RWPE2 (cell line): ENCODE measurements at regions not wholly inside any gene's neighbourhood (a gene's known extent, or its start where the extent isn't known, plus 50 kb on each side); places are given as distances from the start of the nearest gene placed in this dataset.
A peak's percentile ranks its signal among the peaks of the same experiment; 100 is the strongest.

Source experiments
- ATAC-seq: fragments of 200-7000 bp; cut with Tn5 transposase; 3 replicates; pipeline ENCODE4 v1.9.1; 2021; ENCODE audit warnings: low read depth
- DNase-seq: peaks from one replicate; pipeline ENCODE4 v3.0.0-alpha.2; 2020; ENCODE audit warnings: low spot score
- H3K27ac ChIP-seq: fragments of 450-650 bp; 2 replicates; pipeline ENCODE4 v1.5.1; 2017; ENCODE audit warnings: mild to moderate bottlenecking; ENCODE audit not compliant: poor library complexity, severe bottlenecking
- H3K27me3 ChIP-seq: fragments of 250-450 bp; sonication (Bioruptor Pico); 2 replicates; pipeline ENCODE4 v1.5.1; 2021; ENCODE audit warnings: mild to moderate bottlenecking, moderate library complexity; ENCODE audit not compliant: insufficient read depth, poor library complexity, severe bottlenecking
- H3K36me3 ChIP-seq: fragments of 250-450 bp; sonication (Bioruptor Pico); 2 replicates; pipeline ENCODE4 v1.5.1; 2020; ENCODE audit warnings: low read depth, mild to moderate bottlenecking, moderate library complexity
- H3K4me1 ChIP-seq: fragments of 250-450 bp; sonication (Bioruptor Pico); 2 replicates; pipeline ENCODE4 v1.5.1; 2021; ENCODE audit warnings: mild to moderate bottlenecking, moderate library complexity; ENCODE audit not compliant: insufficient read depth, poor library complexity, severe bottlenecking
- H3K4me3 ChIP-seq: fragments of 250-450 bp; sonication (Bioruptor Pico); 2 replicates; pipeline ENCODE4 v1.5.1; 2021; ENCODE audit warnings: mild to moderate bottlenecking, moderate library complexity; ENCODE audit not compliant: severe bottlenecking
- H3K9me3 ChIP-seq: fragments of 250-450 bp; sonication (Bioruptor Pico); 2 replicates; pipeline ENCODE4 v1.5.1; 2021; ENCODE audit warnings: mild to moderate bottlenecking, moderate library complexity; ENCODE audit not compliant: severe bottlenecking
- TF ChIP-seq, protein P1 (sequence below): fragments of 450-650 bp; IDR thresholded peaks from one replicate; pipeline ENCODE4 v1.5.1; 2017; ENCODE audit warnings: mild to moderate bottlenecking, moderate library complexity; ENCODE audit not compliant: poor library complexity, severe bottlenecking

DNA sequence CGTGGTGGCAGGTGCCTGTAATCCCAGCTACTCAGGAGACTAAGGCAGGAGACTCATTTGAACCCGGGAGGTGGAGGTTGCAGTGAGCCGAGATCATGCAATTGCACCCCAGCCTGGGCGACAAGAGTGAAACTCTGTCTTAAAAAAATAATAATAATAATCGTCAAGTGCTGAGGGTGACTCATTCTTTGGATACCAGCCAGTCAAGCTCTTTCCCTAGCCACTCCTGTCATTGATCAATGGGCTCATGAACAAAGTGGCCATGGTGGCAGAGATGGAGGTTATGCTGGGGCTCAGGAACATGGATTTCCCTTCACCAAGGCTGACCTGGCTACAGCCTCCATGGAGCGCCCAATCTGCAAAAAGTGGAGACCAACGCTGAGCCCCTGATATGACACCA, 94.5 kb upstream of the HAAO start:
- no peak overlapping the region for H3K27ac ChIP-seq
- ATAC-seq (no peak), DNase-seq (no peak)
- H3K27me3 ChIP-seq: no peaks in the 10 kb centered on the region
- no peaks in the 10 kb centered on the region for H3K36me3 ChIP-seq
- no peak overlapping the region for H3K4me3 ChIP-seq
- TF ChIP-seq, protein P1, sequence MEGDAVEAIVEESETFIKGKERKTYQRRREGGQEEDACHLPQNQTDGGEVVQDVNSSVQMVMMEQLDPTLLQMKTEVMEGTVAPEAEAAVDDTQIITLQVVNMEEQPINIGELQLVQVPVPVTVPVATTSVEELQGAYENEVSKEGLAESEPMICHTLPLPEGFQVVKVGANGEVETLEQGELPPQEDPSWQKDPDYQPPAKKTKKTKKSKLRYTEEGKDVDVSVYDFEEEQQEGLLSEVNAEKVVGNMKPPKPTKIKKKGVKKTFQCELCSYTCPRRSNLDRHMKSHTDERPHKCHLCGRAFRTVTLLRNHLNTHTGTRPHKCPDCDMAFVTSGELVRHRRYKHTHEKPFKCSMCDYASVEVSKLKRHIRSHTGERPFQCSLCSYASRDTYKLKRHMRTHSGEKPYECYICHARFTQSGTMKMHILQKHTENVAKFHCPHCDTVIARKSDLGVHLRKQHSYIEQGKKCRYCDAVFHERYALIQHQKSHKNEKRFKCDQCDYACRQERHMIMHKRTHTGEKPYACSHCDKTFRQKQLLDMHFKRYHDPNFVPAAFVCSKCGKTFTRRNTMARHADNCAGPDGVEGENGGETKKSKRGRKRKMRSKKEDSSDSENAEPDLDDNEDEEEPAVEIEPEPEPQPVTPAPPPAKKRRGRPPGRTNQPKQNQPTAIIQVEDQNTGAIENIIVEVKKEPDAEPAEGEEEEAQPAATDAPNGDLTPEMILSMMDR: no peak
- no peaks in the 10 kb centered on the region for H3K9me3 ChIP-seq
- peaks cover 3% of the 10 kb centered on the region for H3K4me1 ChIP-seq

DNA sequence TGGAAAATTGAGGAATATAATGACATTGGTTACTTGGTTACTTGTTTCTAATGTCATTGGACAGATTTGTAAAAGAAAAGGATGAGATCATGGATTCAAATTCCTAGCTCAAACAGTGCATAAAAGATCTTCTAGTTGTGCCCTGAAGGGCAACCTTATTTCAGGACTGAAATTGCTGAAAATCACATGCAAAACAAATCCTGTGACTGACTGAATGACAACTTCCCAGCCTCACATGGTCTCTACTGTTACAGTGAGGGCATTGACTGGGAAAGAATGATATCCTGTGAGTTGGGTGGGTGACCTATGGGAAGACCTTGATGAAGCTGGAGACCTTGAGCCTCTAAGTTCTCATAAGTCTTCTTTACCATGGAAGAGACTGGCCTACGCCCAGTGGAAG, 90.4 kb upstream of the HAAO start:
- DNase-seq (no peak), ATAC-seq (no peak)
- peaks cover 6% of the 10 kb centered on the region for H3K4me1 ChIP-seq
- H3K4me3 ChIP-seq: no peak overlapping the region
- H3K27me3 ChIP-seq: no peaks in the 10 kb centered on the region
- no peaks in the 10 kb centered on the region for H3K36me3 ChIP-seq
- no peaks in the 10 kb centered on the region for H3K9me3 ChIP-seq
- no peak overlapping the region for H3K27ac ChIP-seq
- TF ChIP-seq, protein P1: no peak

DNA sequence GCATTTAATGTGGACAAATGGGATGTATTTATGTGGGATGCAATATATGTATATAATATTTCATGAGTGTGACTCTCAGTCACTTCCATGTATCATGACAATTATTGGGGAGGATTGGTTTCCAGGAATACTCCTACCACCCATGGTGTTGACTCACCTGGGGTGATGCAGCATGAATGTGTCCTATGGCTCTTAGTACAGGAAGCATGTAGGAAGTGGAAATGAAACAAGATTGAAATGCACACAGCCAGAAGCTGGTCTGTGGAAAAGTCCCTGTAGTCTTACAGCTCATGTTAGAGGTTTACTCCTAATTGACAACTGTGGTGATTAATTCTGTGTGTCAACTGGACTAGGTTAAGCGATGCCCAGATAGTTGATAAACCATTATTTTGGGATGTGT, 89.3 kb upstream of the HAAO start:
- TF ChIP-seq, protein P1: no peak
- H3K27ac ChIP-seq: no peak overlapping the region
- DNase-seq (no peak), ATAC-seq (peak; percentile 78)
- no peaks in the 10 kb centered on the region for H3K36me3 ChIP-seq
- H3K27me3 ChIP-seq: no peaks in the 10 kb centered on the region
- peaks cover 6% of the 10 kb centered on the region for H3K4me1 ChIP-seq
- no peaks in the 10 kb centered on the region for H3K9me3 ChIP-seq
- no peak overlapping the region for H3K4me3 ChIP-seq

DNA sequence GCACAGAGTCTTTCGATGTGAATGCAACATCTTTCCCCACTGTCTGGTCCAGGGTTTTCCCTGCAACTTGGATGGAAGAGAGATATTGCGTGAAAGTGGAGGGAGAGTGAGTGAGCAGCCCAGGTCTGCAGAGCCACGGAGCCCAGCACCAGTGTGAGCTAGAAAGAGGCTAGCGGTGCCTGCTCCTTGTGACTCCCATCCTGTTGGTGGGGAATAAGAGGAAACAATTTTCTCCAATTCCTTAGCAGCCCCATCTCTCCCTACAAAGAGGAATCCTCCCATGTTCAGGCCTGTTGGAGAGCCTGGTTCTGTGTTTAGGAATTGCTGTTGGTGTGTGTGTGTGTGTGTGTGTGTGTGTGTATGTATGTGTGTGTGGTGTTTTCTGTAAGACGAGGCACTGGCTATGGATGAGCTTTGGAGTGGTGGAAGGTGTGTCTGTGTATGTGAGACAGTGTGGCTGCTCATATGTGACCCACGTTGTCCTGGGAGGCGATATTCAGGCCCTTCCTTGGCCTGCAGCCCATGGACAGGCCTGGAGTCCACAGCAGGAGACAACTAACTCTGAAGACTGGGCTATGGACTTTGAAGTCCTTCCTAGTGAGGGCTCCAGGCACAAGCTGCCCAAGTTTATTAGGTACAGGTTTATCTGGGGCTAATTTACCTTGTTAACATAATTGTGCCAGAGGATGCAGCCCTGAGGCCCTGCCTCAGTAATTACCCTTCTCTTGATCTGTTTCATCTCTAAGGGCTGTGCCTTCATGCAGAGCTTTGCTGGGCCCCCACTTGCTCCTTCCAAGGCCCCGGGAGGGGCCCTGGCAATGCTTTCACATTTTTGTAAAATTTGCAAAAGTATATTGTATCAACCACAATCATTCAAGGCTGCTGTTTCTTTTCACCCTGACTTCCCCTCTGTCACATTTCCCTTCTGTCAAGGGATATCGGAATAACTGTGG, 88.6 kb upstream of the HAAO start:
- TF ChIP-seq, protein P1: no peak
- H3K4me1 ChIP-seq: peaks cover 6% of the 10 kb centered on the region
- no peak for DNase-seq
- H3K4me3 ChIP-seq: no peak overlapping the region
- H3K36me3 ChIP-seq: no peaks in the 10 kb centered on the region
- H3K27ac ChIP-seq: no peak overlapping the region
- no peak for ATAC-seq
- no peaks in the 10 kb centered on the region for H3K9me3 ChIP-seq
- H3K27me3 ChIP-seq: no peaks in the 10 kb centered on the region
